Right cardiac atrium (tissue), 5 donors: ENCODE measurements at regions not wholly inside any gene's neighbourhood (a gene's known extent, or its start where the extent isn't known, plus 50 kb on each side); places are given as distances from the start of the nearest gene placed in this dataset.
A peak's percentile ranks its signal among the peaks of the same experiment; 100 is the strongest.

Experiments used
- ATAC-seq, 2 donors: fragments of 200-7000 bp; cut with Tn5 transposase; one replicate each; pipeline versions ENCODE4 v1.8.0 to v1.9.1; 2020; ENCODE audit warnings: moderate library complexity in 2 of 2, mild to moderate bottlenecking in 1 of 2
- DNase-seq, 3 donors: peaks; one replicate each; pipeline ENCODE4 v3.0.0-alpha.2; 2020
- H3K27ac ChIP-seq: one replicate; pipeline ENCODE4 v1.5.1; 2013; ENCODE audit warnings: mild to moderate bottlenecking, low read length, control low read depth, moderate library complexity
- H3K27me3 ChIP-seq: one replicate; pipeline ENCODE4 v1.6.1; 2013; ENCODE audit not compliant: control insufficient read depth, insufficient read depth
- H3K4me1 ChIP-seq: one replicate; pipeline ENCODE4 v1.6.1; 2013; ENCODE audit warnings: low read length; ENCODE audit not compliant: control insufficient read depth, insufficient read depth
- H3K4me3 ChIP-seq: one replicate; pipeline ENCODE4 v1.5.1; 2013; ENCODE audit warnings: low read length, control low read depth
- H3K9me3 ChIP-seq: one replicate; pipeline ENCODE4 v1.6.1; 2013; ENCODE audit warnings: low read length; ENCODE audit not compliant: control insufficient read depth
- WGBS: extraction: QIAGEN DNeasy Blood & Tissue Kit; methylation state at CpG from one replicate; pipeline ENCODE4 v1.1.7; 2013; 5-methylcytosine and 5-hydroxymethylcytosine counted together
- intact Hi-C, 4 donors: fragments of 100-400 bp; cut with DNase I; formaldehyde crosslinking; loops; one replicate each; pipeline versions ENCODE4 v1.11.0 to v1.14.0; 2022 to 2023
- donor health status: healthy with polysubstance abuse.
- donor health status: DM: no; HTN: yes; CAD: no.
- donor health status: DM: no; HTN: no; CAD: no.
- donor health status: DM: no; HTN: yes; CAD: no; lungs with severe emphysema.
- donor health status: DM: yes; HTN: yes; CAD: no.

GRCh38 chr4:124414276-124415040, 298.1 kb downstream of the ANKRD50 start:
- 75% methylated on average over 2 of the region's 2 CpGs for WGBS
- H3K4me1 ChIP-seq, result no peaks in the 10 kb centered on the region
- no peak for DNase-seq
- no peaks in the 10 kb centered on the region for H3K27me3 ChIP-seq
- intact Hi-C loops, result no loop called here
- no peak overlapping the region for H3K4me3 ChIP-seq
- no peak for ATAC-seq
- no peak overlapping the region for H3K27ac ChIP-seq
- H3K9me3 ChIP-seq, result no peaks in the 10 kb centered on the region

- H3K27ac ChIP-seq, result no peak overlapping the region
- no peak for ATAC-seq
- intact Hi-C loops, result no loop called here
Measured at GRCh38 chr4:124415146-124415545, 297.4 kb downstream of the ANKRD50 start.

GRCh38 chr4:124417371-124417770, 295.2 kb downstream of the ANKRD50 start:
- no peak overlapping the region for H3K4me3 ChIP-seq
- H3K27me3 ChIP-seq, result no peaks in the 10 kb centered on the region
- ATAC-seq, result no peak
- no peak overlapping the region for H3K27ac ChIP-seq
- no peaks in the 10 kb centered on the region for H3K4me1 ChIP-seq
- intact Hi-C loops, result no loop called here
- no peaks in the 10 kb centered on the region for H3K9me3 ChIP-seq
- WGBS, result 72% methylated on average over 2 of the region's 2 CpGs
- DNase-seq, result no peak

More at GRCh38 chr4:124415146-124415545, 297.4 kb downstream of the ANKRD50 start:
- Histone ChIP-seq H3K4me3 (no peak overlapping the region), H3K4me1 (no peaks in the 10 kb centered on the region), H3K9me3 (no peaks in the 10 kb centered on the region), H3K27me3 (no peaks in the 10 kb centered on the region)
- WGBS, result 50% methylated on average over 6 of the region's 6 CpGs
- no peak for DNase-seq

GRCh38 chr4:124420166-124420695, 292.3 kb downstream of the ANKRD50 start:
- Histone ChIP-seq H3K4me1 (no peaks in the 10 kb centered on the region), H3K4me3 (no peak overlapping the region), H3K27me3 (no peaks in the 10 kb centered on the region), H3K27ac (no peak overlapping the region), H3K9me3 (no peaks in the 10 kb centered on the region)
- DNase-seq, result no peak
- WGBS, result 90% methylated on average over 3 of the region's 3 CpGs
- intact Hi-C loops, result no loop called here
- no peak for ATAC-seq

GRCh38 chr4:124423160-124423559, 289.4 kb downstream of the ANKRD50 start:
- Histone ChIP-seq H3K27me3 (no peaks in the 10 kb centered on the region), H3K4me1 (peaks cover 1% of the 10 kb centered on the region), H3K4me3 (no peak overlapping the region), H3K9me3 (no peaks in the 10 kb centered on the region), H3K27ac (no peak overlapping the region)
- ATAC-seq, result no peak
- intact Hi-C loops, result no loop called here
- DNase-seq, result no peak
- 50% methylated on average over 1 of the region's 1 CpG for WGBS

DNA sequence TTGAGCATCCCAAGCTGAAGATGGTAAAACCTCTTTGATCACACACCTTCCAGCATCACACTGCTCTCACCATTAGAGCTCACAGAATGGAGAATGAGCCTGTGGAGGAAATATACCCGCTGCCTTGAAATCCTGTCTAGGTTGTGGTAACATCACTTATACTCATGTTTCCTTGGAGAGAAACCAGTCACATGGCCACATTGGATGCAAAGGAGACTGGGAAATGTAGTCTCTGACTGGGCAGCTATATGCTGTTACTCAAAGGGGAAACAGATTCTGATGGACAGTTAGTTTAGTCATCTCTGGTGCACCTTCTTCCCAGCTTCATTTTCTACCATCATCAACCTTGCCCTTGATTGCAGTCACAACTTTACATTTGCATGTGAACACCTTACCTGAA, 286.3 kb downstream of the ANKRD50 start:
- Histone ChIP-seq H3K9me3 (no peaks in the 10 kb centered on the region), H3K4me1 (peaks cover 1% of the 10 kb centered on the region), H3K27me3 (no peaks in the 10 kb centered on the region), H3K27ac (no peak overlapping the region), H3K4me3 (no peak overlapping the region)
- intact Hi-C loops, result no loop called here
- ATAC-seq (no peak), DNase-seq (no peak)
- 0% methylated on average over 1 of the region's 1 CpG for WGBS

DNA sequence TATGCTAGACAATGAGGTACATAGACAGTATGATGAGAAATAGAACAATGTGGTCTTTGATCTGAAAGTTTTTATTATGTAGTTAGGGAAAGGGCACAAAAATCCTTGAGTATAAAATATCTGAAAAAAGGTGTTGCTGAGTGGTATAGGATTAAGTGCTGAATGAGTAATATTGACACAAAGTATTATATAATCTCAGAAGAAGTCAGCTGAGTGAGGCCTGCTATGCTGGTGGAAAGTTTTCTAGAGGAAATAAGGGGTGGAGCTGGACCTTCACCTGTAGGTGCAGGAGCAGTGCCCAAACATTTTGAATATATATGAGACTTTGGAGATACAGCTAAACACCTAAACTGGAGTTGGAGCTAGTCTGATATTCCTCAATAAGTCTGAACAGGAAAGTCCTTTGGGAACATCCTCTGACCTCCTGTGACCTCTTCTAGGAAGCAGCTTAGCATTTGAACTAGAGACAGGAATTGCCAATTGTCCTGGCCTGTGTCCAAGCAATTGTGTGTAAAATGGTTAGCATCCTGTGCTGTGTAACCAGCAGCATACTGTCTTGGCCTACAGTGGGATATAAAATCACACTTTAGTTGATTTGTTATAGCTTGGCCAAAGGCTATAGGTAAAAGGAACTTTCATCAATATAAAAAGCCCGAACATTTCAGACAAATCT, 285.3 kb downstream of the ANKRD50 start:
- no peaks in the 10 kb centered on the region for H3K27me3 ChIP-seq
- WGBS, result 78% methylated on average over 1 of the region's 1 CpG
- ATAC-seq, result peak; percentile 50 to 82
- DNase-seq, result peak in 2 of 3 donors; percentile 21
- intact Hi-C loops, result no loop called here
- no peaks in the 10 kb centered on the region for H3K9me3 ChIP-seq
- H3K27ac ChIP-seq, result no peak overlapping the region
- H3K4me1 ChIP-seq, result peaks cover 1% of the 10 kb centered on the region
- H3K4me3 ChIP-seq, result no peak overlapping the region

- H3K4me3 ChIP-seq, result no peak overlapping the region
- no peak for DNase-seq
- intact Hi-C loops, result no loop called here
- H3K27ac ChIP-seq, result no peak overlapping the region
- 93% methylated on average over 2 of the region's 2 CpGs for WGBS
- H3K27me3 ChIP-seq, result no peaks in the 10 kb centered on the region
- no peak for ATAC-seq
- peaks cover 1% of the 10 kb centered on the region for H3K4me1 ChIP-seq
- H3K9me3 ChIP-seq, result no peaks in the 10 kb centered on the region
Measured at GRCh38 chr4:124428648-124429047, 283.9 kb downstream of the ANKRD50 start.

- H3K27me3 ChIP-seq, result no peaks in the 10 kb centered on the region
- no peak overlapping the region for H3K4me3 ChIP-seq
- ATAC-seq, result no peak
- peaks cover 1% of the 10 kb centered on the region for H3K4me1 ChIP-seq
- intact Hi-C loops, result no loop called here
- WGBS, result 70% methylated on average over 2 of the region's 2 CpGs
- no peak for DNase-seq
- H3K27ac ChIP-seq, result no peak overlapping the region
- no peaks in the 10 kb centered on the region for H3K9me3 ChIP-seq
Measured at GRCh38 chr4:124429746-124430250, 282.7 kb downstream of the ANKRD50 start.

- ATAC-seq (no peak), DNase-seq (no peak)
- H3K27me3 ChIP-seq, result no peaks in the 10 kb centered on the region
- H3K4me3 ChIP-seq, result no peak overlapping the region
- 76% methylated on average over 2 of the region's 2 CpGs for WGBS
- no peak overlapping the region for H3K27ac ChIP-seq
- H3K9me3 ChIP-seq, result no peaks in the 10 kb centered on the region
- intact Hi-C loops, result no loop called here
- peaks cover 1% of the 10 kb centered on the region for H3K4me1 ChIP-seq
Measured at GRCh38 chr4:124431653-124432192, 280.8 kb downstream of the ANKRD50 start.

- Histone ChIP-seq H3K4me1 (no peaks in the 10 kb centered on the region), H3K27ac (no peak overlapping the region), H3K4me3 (no peak overlapping the region), H3K27me3 (no peaks in the 10 kb centered on the region), H3K9me3 (no peaks in the 10 kb centered on the region)
- DNase-seq (no peak), ATAC-seq (no peak)
- intact Hi-C loops, result no loop called here
- WGBS, result 48% methylated on average over 4 of the region's 4 CpGs
Measured at GRCh38 chr4:124432500-124432899, 280.0 kb downstream of the ANKRD50 start.
